ENCODE measurements at regions not wholly inside any gene's neighbourhood (a gene's known extent, or its start where the extent isn't known, plus 50 kb on each side); places are given as distances from the start of the nearest gene placed in this dataset.
"Not testable (repeated sequence)": the region's sequence is repeated elsewhere in the genome, so short reads cannot be mapped to it uniquely, and the experiment has no call there.

DNA sequence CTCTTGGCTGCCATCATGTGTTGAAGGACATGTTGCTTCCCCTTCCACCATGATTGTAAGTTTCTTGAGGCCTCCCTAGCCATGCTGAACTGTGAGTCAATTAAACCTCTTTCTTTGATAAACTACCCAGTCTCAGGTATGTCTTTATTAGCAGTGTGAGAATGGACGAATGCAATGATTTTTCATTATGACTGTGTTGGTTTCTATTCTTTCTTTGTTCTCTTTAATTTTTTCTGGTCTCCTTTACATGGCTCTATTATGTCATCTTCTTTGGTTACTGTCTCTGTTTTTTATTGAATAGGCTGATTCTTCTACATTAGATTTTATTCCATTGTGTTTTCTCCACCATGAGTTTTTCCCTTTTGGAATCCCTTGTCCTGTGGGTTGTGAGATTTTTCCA lies 840.6 kb downstream of the TRAM1L1 start:
- TF ChIP-seq, protein P1, sequence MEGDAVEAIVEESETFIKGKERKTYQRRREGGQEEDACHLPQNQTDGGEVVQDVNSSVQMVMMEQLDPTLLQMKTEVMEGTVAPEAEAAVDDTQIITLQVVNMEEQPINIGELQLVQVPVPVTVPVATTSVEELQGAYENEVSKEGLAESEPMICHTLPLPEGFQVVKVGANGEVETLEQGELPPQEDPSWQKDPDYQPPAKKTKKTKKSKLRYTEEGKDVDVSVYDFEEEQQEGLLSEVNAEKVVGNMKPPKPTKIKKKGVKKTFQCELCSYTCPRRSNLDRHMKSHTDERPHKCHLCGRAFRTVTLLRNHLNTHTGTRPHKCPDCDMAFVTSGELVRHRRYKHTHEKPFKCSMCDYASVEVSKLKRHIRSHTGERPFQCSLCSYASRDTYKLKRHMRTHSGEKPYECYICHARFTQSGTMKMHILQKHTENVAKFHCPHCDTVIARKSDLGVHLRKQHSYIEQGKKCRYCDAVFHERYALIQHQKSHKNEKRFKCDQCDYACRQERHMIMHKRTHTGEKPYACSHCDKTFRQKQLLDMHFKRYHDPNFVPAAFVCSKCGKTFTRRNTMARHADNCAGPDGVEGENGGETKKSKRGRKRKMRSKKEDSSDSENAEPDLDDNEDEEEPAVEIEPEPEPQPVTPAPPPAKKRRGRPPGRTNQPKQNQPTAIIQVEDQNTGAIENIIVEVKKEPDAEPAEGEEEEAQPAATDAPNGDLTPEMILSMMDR (IDR thresholded peaks at IDR 0.05; ENCODE audit: borderline replicate concordance, insufficient read depth, low read depth, low read length) = no peak
- no peak overlapping the region for H3K4me3 ChIP-seq (ENCODE audit: low read depth, low read length)

DNA sequence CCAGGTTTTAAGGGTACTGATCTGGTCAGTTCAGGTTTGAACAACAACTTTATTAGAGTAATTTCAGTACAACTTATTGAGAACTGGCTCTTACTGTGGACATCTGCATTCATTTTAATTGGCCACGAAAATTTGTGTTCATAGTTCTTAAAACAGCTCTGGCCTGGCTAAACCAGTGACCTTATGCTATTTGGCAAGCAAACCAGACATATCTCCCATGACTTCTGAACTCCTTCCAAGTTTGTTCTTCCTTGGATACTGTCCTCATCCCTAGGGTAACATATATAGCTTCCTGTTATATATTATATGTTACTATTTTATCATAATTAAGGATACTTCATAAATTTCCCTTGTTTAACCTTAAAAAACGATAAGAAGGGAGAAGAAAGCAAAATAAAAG lies 841.9 kb downstream of the TRAM1L1 start:
- no peak overlapping the region for H3K4me3 ChIP-seq (ENCODE audit: low read depth, low read length)

DNA sequence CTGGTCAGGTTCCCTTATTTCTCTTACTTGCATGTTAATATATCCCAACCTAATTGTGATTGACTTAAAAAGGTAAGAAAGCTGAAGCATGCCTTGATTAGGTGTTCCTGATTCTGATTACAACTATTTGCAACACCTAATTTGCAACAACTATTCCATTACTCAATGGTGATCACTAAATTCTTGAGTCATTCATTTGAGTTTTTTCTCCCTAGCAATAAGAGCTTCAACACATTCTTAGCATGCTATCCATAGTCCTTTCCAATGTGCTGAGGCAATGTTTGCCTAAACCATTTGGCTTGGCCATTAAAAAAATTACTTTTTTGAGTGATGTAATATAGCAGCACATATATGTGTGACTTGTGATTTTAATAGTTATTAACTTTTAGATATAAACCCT lies 851.4 kb downstream of the TRAM1L1 start:
- TF ChIP-seq, protein P1 (IDR thresholded peaks at IDR 0.05; ENCODE audit: borderline replicate concordance, insufficient read depth, low read depth, low read length) = no peak
- H3K4me3 ChIP-seq (ENCODE audit: low read depth, low read length) = no peak overlapping the region

More for the DNA sequence above, 841.9 kb downstream of the TRAM1L1 start:
- TF ChIP-seq, protein P1 (IDR thresholded peaks at IDR 0.05; ENCODE audit: borderline replicate concordance, insufficient read depth, low read depth, low read length) = no peak

DNA sequence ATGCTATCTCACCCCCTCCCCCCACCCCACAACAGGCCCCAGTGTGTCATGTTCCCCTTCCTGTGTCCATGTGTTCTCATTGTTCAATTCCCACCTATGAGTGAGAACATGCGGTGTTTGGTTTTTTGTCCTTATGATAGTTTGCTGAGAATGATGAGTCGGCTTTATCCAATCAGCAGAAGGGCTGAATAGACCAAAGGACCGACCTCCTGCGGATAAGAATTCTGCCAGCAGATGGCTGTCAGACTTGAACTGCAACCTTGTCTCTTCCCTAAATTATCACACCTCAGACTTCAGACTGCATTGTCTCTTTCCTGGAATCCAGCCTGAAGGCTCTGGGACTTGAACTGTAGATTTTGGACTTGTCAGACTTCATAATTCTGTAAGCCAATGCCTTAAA lies 853.4 kb downstream of the TRAM1L1 start:
- not testable (repeated sequence) for H3K4me3 ChIP-seq (ENCODE audit: low read depth, low read length)

DNA sequence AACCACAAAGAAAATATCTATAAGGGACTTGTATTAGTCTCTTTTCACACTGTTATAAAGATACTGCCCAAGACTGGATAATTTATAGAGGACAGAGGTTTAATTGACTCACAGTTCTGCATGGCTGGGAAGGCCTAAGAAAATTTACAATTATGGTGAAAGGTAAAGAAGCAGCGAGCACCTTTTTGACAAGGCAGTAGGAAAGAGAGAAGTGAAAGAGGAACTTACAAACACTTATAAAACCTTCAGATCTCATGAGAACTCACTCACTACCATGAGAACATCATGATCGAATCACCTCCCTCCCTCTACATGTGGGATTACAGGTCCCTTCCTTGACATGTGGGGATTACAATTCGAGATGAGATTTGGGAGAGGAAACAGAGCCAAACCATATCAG lies 856.0 kb downstream of the TRAM1L1 start:
- H3K4me3 ChIP-seq (ENCODE audit: low read depth, low read length) = no peak overlapping the region
- TF ChIP-seq, protein P1 (IDR thresholded peaks at IDR 0.05; ENCODE audit: borderline replicate concordance, insufficient read depth, low read depth, low read length) = no peak

DNA sequence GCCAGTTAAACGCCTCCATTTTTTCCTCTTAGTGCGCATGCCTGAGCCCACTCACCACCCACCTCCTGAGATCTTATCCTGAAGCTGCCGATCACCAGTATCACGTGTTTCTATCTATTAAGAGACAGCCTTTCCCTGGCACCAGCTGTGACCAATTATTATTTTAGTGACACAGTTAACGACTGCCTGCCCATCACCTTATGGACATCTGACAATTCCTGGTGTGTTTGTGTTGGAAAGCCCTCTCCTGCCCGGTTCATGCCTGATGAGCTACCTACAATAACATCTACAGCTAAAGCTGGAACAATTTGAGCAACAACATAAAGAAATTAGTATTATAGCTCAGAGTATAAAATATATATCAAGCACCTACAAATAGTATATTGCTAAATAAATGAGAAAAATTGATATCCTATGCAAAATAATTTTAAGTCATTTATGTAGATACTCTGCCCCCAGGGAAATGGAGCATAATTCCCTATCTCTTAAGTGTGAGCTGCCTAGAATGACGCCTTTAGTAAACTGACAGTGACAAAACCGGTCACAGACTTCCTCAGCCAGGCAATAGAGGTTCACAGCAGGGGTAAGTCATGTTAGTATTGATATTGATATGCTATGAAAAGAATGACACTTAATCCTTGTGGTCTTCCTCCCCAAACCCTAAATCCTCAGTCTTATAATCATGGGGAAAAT lies 862.2 kb downstream of the TRAM1L1 start:
- TF ChIP-seq, protein P1 (IDR thresholded peaks at IDR 0.05; ENCODE audit: borderline replicate concordance, insufficient read depth, low read depth, low read length) = no peak
- H3K4me3 ChIP-seq (ENCODE audit: low read depth, low read length) = no peak overlapping the region

DNA sequence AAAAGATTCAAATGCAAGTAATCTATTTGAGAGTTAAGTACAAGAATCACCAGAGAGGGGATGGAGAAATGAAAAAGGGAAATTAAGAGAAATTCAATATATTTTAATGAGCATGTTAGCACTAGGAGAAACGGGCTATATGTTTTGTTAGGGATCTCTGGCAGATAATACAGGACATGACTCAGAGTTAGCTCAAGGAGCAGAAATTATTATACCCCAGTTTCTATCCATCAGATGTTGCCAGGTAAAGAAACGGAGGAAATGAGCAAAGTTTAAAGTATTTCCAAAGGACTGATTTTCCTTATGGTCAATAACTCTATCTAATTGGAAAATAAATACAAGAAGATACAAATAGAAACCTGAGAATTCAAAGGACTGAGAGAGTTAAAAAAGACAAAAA lies 867.6 kb downstream of the TRAM1L1 start:
- no peak overlapping the region for H3K4me3 ChIP-seq (ENCODE audit: low read depth, low read length)
- TF ChIP-seq, protein P1 (IDR thresholded peaks at IDR 0.05; ENCODE audit: borderline replicate concordance, insufficient read depth, low read depth, low read length) = no peak

All from GM12875 (cell line).